SU-DHL-6 (cell line): ENCODE measurements at regions not wholly inside any gene's neighbourhood (a gene's known extent, or its start where the extent isn't known, plus 50 kb on each side); places are given as distances from the start of the nearest gene placed in this dataset.

Source experiments
- H2AFZ ChIP-seq: fragments of 200-600 bp; sonication (generic); 2 replicates; pipeline ENCODE4 v1.6.1; 2014; ENCODE audit warnings: low read depth, mild to moderate bottlenecking, moderate library complexity, mixed read lengths, antibody characterized with exemption, low read length; ENCODE audit not compliant: severe bottlenecking
- H3F3A ChIP-seq: fragments of 200-600 bp; shearing (Covaris generic); 2 replicates; pipeline ENCODE4 v1.6.0; 2016; ENCODE audit warnings: antibody characterized with exemption, mild to moderate bottlenecking; ENCODE audit not compliant: insufficient read depth
- H3K27ac ChIP-seq: fragments of 200-600 bp; sonication (generic); 2 replicates; pipeline ENCODE4 v1.5.1; 2016; ENCODE audit warnings: low read depth, mild to moderate bottlenecking, low read length, moderate library complexity, mixed read lengths
- H3K27me3 ChIP-seq: fragments of 200-600 bp; sonication (generic), shearing (Covaris generic); 2 replicates; pipeline ENCODE4 v1.6.0; 2014; ENCODE audit warnings: mild to moderate bottlenecking, low read length
- H3K36me3 ChIP-seq: fragments of 200-600 bp; sonication (generic); 2 replicates; pipeline ENCODE4 v1.6.1; 2014; ENCODE audit warnings: mild to moderate bottlenecking, low read length, mixed read lengths
- H3K4me2 ChIP-seq: fragments of 300-600, 200-600 bp; shearing (Covaris generic), sonication (generic); 2 replicates; pipeline ENCODE4 v1.6.0; 2014; ENCODE audit warnings: low read length, low read depth, mild to moderate bottlenecking; ENCODE audit not compliant: poor library complexity, severe bottlenecking
- H3K4me3 ChIP-seq: fragments of 200-600 bp; sonication (generic); 2 replicates; pipeline ENCODE4 v1.5.1; 2014; ENCODE audit warnings: antibody characterized with exemption, low read length, mild to moderate bottlenecking, mixed read lengths; ENCODE audit not compliant: insufficient read depth, poor library complexity, severe bottlenecking
- H3K79me2 ChIP-seq: fragments of 200-600 bp; sonication (generic); 2 replicates; pipeline ENCODE4 v1.6.1; 2014; ENCODE audit warnings: mild to moderate bottlenecking, low read length, moderate library complexity; ENCODE audit not compliant: insufficient read depth
- H3K9ac ChIP-seq: fragments of 200-600 bp; sonication (generic); 2 replicates; pipeline ENCODE4 v1.7.0; 2014; ENCODE audit warnings: mild to moderate bottlenecking, low read length
- H3K9me2 ChIP-seq: fragments of 200-600 bp; sonication (generic); replicated peaks from 2 replicates; pipeline ENCODE4 v1.6.1; 2014; ENCODE audit warnings: low read length; ENCODE audit not compliant: insufficient read depth
- H3K9me3 ChIP-seq: fragments of 200-600 bp; sonication (generic); 2 replicates; pipeline ENCODE4 v1.6.1; 2014; ENCODE audit warnings: low read length, mixed read lengths; ENCODE audit not compliant: insufficient read depth
- H4K20me1 ChIP-seq: fragments of 200-600 bp; sonication (generic); 2 replicates; pipeline ENCODE4 v1.6.1; 2014; ENCODE audit warnings: low read depth, mild to moderate bottlenecking, antibody characterized with exemption, low read length, moderate library complexity, mixed read lengths
- EZH2phosphoT487 ChIP-seq: fragments of 200-600 bp; sonication (generic), shearing (Covaris generic); conservative IDR thresholded peaks from 2 replicates; pipeline ENCODE4 v1.6.1; 2018; ENCODE audit warnings: mild to moderate bottlenecking, antibody characterized with exemption, low read length, moderate library complexity, mixed read lengths
- TF ChIP-seq, protein P1 (sequence below): fragments of 200-600 bp; sonication (generic); IDR thresholded peaks from one replicate; pipeline ENCODE4 v1.5.1; 2017; ENCODE audit warnings: antibody characterized with exemption, mild to moderate bottlenecking, low read length, moderate library complexity; ENCODE audit not compliant: insufficient read depth, poor library complexity, severe bottlenecking

DNA sequence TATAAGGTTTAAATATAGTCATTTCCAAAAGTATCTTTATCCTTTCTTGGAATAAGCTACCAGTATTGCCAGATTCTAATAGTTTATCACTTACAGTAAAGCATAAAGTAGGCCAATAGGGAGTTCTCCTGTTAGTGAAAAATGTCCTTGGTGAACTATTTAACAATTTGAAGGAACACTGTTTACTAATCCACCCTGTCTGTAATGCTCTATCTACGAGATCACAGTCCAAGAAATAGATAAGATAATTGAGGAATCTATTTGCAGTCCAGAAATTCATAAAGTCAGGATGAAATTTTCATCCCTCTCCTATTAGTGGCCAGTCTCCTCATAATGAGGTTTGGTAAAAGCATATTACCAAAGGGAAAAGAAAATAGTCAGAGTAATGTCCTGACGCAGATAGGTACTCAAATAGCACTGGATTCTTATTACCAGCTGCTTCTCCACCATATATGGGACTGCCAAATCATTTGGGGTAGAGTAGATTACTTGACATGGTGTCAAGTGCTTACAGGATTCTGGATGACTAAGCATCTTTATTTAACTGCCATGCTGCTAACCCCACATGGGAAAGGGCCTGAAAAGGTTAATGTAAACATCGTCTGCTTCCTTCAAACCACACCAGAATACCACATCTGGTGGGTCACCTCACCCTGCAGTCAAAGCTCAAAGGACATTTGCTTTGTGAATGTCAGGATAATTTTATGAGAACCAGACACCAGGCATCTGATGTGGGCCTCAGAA, 808.1 kb downstream of the EFNA5 start:
- Histone ChIP-seq H3F3A (no peaks in the 10 kb centered on the region), H3K4me2 (no peak overlapping the region), H3K36me3 (no peaks in the 10 kb centered on the region), H3K4me3 (no peak overlapping the region), H3K79me2 (no peaks in the 10 kb centered on the region), H4K20me1 (no peaks in the 10 kb centered on the region), H3K9ac (no peak overlapping the region), H3K9me2 (no peaks in the 10 kb centered on the region), H3K9me3 (no peaks in the 10 kb centered on the region), H3K27ac (no peak overlapping the region), H3K27me3 (no peaks in the 10 kb centered on the region), H2AFZ (no peak overlapping the region)
- TF ChIP-seq, protein P1, sequence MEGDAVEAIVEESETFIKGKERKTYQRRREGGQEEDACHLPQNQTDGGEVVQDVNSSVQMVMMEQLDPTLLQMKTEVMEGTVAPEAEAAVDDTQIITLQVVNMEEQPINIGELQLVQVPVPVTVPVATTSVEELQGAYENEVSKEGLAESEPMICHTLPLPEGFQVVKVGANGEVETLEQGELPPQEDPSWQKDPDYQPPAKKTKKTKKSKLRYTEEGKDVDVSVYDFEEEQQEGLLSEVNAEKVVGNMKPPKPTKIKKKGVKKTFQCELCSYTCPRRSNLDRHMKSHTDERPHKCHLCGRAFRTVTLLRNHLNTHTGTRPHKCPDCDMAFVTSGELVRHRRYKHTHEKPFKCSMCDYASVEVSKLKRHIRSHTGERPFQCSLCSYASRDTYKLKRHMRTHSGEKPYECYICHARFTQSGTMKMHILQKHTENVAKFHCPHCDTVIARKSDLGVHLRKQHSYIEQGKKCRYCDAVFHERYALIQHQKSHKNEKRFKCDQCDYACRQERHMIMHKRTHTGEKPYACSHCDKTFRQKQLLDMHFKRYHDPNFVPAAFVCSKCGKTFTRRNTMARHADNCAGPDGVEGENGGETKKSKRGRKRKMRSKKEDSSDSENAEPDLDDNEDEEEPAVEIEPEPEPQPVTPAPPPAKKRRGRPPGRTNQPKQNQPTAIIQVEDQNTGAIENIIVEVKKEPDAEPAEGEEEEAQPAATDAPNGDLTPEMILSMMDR, result no peak
- no peak for TF ChIP-seq EZH2phosphoT487

DNA sequence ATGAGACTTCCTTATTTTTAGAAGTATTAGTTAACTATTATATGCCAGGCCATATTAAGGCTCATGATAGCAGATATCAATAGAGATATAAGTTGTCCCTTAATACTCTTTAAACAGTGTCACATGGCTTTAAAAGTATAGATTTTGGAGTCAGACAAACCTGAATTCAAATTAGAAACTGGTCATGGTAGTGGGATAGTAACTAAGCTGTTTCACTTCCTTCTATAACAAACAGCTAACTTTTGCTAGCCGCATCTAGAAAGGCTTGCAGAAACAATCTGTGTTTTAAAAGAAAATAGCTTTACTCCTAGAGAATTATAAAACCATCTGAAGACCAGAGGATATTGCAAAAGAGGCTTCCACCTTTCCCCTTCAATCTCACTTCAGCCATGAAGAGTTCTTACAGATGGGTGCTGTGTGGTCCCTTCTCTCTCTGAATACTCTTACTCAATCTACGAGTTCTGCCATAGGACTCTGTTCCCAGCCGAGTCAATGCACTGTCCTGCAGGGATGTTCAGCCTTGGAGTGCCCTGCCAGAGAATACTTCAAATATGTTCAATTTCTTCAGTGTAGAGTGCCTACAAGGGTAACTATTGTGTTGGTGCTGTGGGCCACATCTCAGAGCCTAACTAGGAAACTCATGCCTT, 810.2 kb downstream of the EFNA5 start:
- H3K36me3 ChIP-seq, result no peaks in the 10 kb centered on the region
- no peaks in the 10 kb centered on the region for H4K20me1 ChIP-seq
- no peaks in the 10 kb centered on the region for H3K79me2 ChIP-seq
- H3K27ac ChIP-seq, result no peak overlapping the region
- H3K4me3 ChIP-seq, result no peak overlapping the region
- no peaks in the 10 kb centered on the region for H3F3A ChIP-seq
- no peaks in the 10 kb centered on the region for H3K27me3 ChIP-seq
- no peak for TF ChIP-seq EZH2phosphoT487
- TF ChIP-seq, protein P1, result no peak
- peak overlapping the region; percentile 6 for H3K4me2 ChIP-seq
- H2AFZ ChIP-seq, result peak overlapping the region; percentile 68
- H3K9me3 ChIP-seq, result no peaks in the 10 kb centered on the region
- no peaks in the 10 kb centered on the region for H3K9me2 ChIP-seq
- H3K9ac ChIP-seq, result no peak overlapping the region

DNA sequence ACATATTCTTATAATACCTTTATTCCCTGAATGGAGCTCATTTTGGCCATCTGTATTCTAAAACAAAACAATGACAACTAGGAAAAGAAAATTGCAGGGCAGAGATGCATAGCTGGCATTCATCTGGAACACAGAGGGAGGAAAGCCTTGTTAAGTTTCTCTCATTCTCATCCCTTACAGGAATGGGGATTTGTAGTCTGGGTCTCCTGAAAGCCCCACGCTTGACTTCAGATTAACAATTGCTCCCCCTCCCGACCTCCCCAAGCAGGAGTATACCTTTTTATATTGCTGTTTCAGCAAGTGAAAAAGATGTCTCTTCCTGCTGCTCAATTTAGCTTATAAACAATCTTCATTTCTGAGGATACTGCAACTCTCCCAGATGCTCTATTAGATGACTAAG, 812.1 kb downstream of the EFNA5 start:
- Histone ChIP-seq H3F3A (no peaks in the 10 kb centered on the region), H3K9me2 (no peaks in the 10 kb centered on the region), H3K36me3 (no peaks in the 10 kb centered on the region), H3K79me2 (no peaks in the 10 kb centered on the region), H3K9ac (no peak overlapping the region), H3K4me3 (no peak overlapping the region), H2AFZ (no peak overlapping the region), H3K27ac (no peak overlapping the region), H3K9me3 (0 out of 2 replicates have a peak, but pooled peaks cover 9% of the 10 kb centered on the region), H3K27me3 (no peaks in the 10 kb centered on the region), H3K4me2 (no peak overlapping the region), H4K20me1 (no peaks in the 10 kb centered on the region)
- TF ChIP-seq, protein P1, result no peak
- no peak for TF ChIP-seq EZH2phosphoT487
